Fibroblast of skin of right quadriceps (primary cell): ENCODE measurements at regions not wholly inside any gene's neighbourhood (a gene's known extent, or its start where the extent isn't known, plus 50 kb on each side); places are given as distances from the start of the nearest gene placed in this dataset.
A peak's percentile ranks its signal among the peaks of the same experiment; 100 is the strongest.

ENCODE experiments used
- DNase-seq: peaks from one replicate; pipeline ENCODE4 v3.0.0-alpha.2; 2013

DNA sequence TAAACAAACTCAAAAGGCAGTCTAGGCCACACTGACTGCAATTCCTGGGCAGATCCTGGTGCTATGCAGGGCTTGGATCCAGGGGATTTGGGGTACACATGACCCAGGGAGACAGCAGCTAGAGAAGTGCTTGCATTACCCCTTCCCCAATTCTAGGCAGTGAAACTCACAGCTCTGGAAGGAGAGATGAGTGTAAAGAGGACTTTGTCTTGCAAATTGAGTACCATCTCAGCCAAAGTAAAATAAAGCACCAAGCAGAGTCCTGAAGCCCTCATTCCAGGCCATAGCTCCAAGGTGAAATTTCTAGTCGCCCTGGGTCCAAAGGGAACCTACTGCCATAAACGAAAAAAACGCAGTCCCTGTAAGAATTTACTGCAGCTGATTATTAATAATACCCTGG, 644.9 kb upstream of the FLRT2 start:
- DNase-seq = no peak

DNA sequence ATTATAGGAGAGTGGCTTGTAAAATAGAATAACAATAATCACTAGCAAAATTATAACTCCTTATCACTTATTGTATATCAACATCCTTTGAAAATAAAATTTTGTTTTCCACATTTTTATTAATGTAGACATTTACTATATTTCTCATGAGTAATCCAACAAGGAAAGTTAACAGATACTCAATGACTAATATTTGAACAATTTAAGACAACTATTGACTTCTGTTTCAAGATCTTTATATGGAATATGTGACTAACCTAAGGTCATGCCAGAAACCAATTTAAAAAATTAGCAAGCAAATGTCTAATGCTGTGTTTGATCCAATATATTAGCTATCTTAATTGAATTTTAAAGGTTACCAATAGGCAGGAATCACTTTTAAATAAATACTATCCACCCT, 638.5 kb upstream of the FLRT2 start:
- DNase-seq = peak; percentile 2

GRCh38 chr14:84894254-84894653, 635.7 kb upstream of the FLRT2 start:
- no peak for DNase-seq

GRCh38 chr14:84922370-84922769, 607.6 kb upstream of the FLRT2 start:
- no peak for DNase-seq

GRCh38 chr14:84926656-84927055, 603.3 kb upstream of the FLRT2 start:
- DNase-seq = no peak

GRCh38 chr14:84927096-84927827, 602.7 kb upstream of the FLRT2 start:
- DNase-seq = peak; percentile 15

- DNase-seq = peak; percentile 51
Observed at GRCh38 chr14:84929086-84929485, 600.9 kb upstream of the FLRT2 start.

DNA sequence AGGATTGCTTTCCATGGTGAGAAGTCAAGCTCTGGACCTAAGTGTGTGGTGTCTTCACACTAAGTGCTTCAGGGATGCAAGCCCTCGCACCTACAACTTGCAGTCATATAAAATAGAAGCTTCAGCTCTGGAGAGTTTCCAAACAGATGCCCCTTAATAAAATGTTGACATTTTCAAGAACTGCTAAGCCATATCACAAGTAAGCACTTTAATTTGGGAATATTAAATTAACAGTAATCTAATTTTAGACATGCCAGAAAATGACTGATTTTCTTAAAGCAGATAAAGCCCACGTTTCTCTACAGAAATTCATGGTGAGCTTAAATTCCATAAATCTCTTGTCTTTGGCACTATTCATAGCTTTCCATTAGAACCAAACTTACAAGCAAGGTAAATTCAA, 600.1 kb upstream of the FLRT2 start:
- no peak for DNase-seq

DNA sequence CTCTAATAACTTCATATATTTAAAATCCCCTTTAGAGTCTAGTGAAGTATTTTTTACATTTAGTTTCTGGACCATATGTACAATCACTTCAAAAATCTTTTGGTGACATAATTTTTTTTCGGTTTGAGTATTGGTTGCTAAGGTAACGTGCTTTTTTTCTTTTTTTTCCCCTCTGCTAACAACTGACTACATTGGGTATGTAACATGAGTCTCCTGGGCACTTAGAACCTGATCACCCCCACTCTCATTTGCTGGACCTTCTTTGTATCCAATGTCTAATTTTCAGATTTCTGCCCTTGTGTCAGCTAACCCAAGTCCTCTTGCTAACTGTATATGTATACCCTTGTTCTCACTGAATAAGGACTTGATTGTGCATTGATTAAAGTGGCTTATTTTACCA, 592.9 kb upstream of the FLRT2 start:
- DNase-seq = no peak

- no peak for DNase-seq
Observed at GRCh38 chr14:84937449-84937848, 592.5 kb upstream of the FLRT2 start.

- DNase-seq = peak; percentile 3
Observed at GRCh38 chr14:84944901-84945300, 585.0 kb upstream of the FLRT2 start.

DNA sequence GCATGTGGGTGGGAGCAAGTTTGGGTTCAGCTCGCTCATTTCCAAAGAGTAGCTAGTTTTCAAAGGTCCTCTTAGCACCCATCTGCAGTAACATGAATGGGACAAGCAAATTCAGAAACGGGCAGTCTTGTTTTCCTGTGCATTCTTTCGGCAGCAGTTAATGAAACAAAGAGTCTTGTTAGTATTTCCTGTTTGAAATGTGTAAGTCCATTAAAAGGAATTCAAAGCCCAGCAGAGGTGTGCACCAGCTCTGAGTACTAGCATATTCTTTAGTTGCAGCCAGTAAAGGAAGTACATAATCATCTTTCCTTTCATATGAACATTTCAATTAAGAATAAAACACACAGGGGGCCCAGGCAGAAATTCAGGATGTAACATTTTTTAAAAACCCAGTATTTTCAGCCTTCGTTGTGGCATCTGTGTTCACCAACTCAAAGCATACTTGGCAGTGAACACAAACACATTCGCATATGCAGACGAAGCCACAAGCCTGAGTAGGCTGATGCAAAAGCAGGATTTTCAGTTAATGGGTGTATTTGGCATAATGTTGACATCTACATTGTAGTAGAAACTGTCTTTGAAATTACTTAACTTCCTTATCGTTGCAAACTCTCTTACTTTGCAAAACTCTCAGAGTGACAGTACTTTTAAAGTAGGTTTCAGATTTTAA, 570.0 kb upstream of the FLRT2 start:
- no peak for DNase-seq

DNA sequence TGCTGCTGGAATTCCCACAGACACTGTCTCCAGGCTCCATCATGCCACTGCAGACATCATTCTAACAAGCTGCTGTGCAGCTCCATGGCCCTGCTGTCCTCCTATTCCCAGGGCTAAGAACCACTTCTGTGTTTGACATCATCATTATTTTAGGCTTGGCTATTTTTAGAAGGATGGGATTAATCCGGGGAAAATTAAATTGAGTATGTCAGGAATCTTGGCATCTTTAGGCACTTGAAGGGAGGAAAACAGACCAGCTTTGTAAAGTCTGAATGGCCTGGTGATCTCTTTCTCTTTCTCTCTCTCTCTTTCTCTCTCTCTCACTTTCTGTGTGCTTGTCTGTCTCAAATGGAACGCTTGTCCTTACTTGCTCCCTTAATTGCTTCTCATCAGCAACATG, 568.3 kb upstream of the FLRT2 start:
- peak; percentile 14 for DNase-seq

- no peak for DNase-seq
Observed at GRCh38 chr14:84963518-84963917, 566.4 kb upstream of the FLRT2 start.

DNA sequence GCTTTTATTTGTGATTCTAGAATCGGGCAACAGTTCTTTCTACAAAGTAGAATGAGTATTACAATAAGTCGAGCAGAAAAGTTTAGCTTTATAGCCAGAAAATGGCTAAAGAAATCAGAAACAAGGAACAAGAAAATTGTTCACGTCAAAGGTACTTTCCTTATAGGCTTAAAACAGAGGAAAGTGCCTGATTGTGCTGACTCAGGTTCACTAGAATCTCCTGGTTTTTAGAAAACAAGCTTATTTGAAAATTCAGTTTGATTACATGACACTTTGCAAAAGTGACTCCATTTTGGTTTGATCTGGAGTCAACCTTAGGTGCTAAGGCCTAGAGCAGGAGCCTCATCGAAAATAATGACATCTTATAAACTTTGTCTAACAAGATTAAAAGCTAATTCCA, 564.7 kb upstream of the FLRT2 start:
- no peak for DNase-seq

- no peak for DNase-seq
Observed at GRCh38 chr14:84969501-84969900, 560.4 kb upstream of the FLRT2 start.

DNA sequence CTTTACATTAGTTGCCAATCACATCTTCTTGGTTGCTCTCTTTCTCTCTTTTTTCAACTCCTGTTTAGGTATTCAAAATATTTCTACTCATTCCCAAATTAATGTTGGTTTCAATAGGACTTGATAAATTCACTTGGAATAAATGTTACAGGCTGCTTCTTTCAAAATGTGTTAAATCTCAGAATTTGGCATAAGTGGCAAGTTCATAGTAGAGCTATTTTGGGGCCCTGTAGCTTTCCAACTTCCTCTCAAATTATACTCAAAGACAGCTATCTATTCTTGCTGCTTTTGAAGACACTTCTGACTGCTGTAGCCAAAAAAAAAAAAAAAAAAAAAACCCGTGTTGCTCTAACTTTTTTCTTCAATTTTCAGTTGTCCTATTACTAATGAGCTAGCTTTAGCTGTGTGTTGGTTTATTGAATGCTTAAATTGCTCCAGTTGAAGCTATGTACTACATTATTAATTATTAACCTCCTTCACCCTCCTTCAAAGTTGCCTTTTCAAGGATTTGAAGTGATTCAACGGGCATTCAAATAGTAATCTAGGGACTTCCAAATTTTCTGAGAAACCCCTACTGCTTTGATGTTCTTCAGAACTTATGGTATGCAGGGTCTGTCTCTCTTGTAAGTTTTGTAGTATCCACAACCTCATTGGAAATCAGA, 554.6 kb upstream of the FLRT2 start:
- no peak for DNase-seq

GRCh38 chr14:84976805-84977204, 553.1 kb upstream of the FLRT2 start:
- DNase-seq = no peak

DNA sequence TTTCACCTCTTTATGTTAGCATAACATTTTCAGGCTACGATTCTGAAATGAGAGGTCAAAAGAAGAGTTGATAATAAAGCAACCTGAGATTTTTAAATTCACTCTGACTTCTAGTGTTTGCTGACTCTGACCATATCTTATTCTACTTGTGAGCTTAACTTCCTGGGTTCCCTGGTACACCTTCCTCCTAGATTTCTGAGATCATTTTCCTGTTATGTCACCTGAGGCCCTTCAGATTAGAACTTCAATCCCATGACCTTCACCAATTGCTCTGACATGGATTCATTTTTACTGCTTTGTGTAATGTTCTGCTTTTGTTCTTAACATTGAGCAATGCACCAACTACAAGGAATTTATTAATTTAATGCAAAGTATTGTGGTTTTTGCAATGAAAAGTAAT, 542.9 kb upstream of the FLRT2 start:
- DNase-seq = no peak

- peak; percentile 22 for DNase-seq
Observed at GRCh38 chr14:84988357-84988756, 541.6 kb upstream of the FLRT2 start.

DNA sequence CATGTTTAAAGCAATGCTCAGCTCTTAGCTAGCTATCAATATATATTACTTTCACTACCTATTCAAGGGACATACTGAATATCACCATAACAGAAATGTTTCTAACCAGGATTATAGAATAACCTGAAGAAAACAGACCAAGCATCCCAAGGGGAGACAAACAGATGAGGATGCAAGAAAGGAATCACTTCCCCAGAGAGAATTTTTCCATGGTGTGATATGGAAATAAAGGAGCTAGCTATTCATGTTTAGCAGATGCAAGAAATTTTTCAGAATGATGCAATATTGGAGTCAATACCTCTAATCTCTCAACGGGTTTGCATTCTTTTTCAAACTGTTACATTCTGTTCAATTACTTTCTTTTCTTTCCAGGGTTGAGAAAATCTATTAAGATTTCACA, 538.9 kb upstream of the FLRT2 start:
- DNase-seq = no peak

DNA sequence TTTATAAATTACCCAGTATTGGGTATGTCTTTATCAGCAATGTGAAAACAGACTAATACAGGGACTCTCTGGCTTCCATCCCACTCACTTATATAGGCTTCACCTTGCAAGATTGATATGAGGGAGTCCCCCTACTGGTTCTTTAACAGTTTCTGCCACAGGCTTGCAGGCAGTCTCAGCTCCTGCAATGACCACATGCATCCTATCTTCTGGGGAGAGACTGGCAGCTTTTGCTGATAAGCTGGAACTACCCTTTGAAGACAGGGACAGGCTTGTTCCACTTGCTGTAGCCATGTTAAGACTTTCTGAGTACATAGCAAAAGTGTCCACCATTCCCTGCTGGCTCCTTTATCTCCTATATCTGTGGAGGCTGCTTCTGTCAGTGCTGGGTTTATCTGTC, 531.7 kb upstream of the FLRT2 start:
- DNase-seq = no peak

GRCh38 chr14:85002846-85003245, 527.1 kb upstream of the FLRT2 start:
- no peak for DNase-seq

DNA sequence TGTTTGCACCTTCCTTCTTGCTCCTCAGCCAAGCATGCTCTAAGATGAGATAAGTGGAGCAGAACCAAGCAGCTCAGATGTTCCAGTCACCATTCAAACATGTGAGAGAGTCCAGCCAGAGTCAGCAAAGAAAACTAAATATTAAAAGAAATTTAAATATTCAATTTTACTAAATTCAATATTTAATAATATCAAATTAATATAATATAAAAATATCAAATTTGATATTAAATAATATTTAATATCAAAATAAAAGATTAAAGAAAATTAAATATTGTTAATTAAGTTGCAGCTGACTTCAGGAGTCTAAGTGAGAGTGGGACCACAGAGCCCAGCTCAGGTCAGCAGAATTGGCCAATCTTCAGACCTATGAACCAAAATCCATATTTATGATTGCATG, 526.1 kb upstream of the FLRT2 start:
- no peak for DNase-seq
